ENCODE measurements at regions not wholly inside any gene's neighbourhood (a gene's known extent, or its start where the extent isn't known, plus 50 kb on each side); places are given as distances from the start of the nearest gene placed in this dataset.
"Not testable (repeated sequence)": the region's sequence is repeated elsewhere in the genome, so short reads cannot be mapped to it uniquely, and the experiment has no call there.

GRCh38 chr13:105837295-105837694 lies 698.2 kb downstream of the EFNB2 start:
- not testable (repeated sequence) for TF ChIP-seq CTCF (conservative IDR thresholded peaks at IDR 0.05; ENCODE audit: low read length); EZH2phosphoT487 (IDR thresholded peaks at IDR 0.05; ENCODE audit: borderline replicate concordance, low read depth, low read length)

All from OCI-LY7 (cell line).